Muscle layer of colon (tissue), 2 donors: ENCODE measurements at regions not wholly inside any gene's neighbourhood (a gene's known extent, or its start where the extent isn't known, plus 50 kb on each side); places are given as distances from the start of the nearest gene placed in this dataset.
"Not testable (repeated sequence)": the region's sequence is repeated elsewhere in the genome, so short reads cannot be mapped to it uniquely, and the experiment has no call there.

Source experiments
- H3K27ac ChIP-seq: one replicate; pipeline ENCODE4 v1.7.0; 2013; ENCODE audit warnings: low read depth, mild to moderate bottlenecking, low read length, moderate library complexity
- H3K27me3 ChIP-seq, 2 donors: one replicate each; pipeline ENCODE4 v1.7.0; 2013; ENCODE audit warnings: low read length in 2 of 2, mild to moderate bottlenecking in 2 of 2; ENCODE audit not compliant: insufficient read depth in 2 of 2, control insufficient read depth in 1 of 2
- H3K36me3 ChIP-seq: one replicate; pipeline ENCODE4 v1.7.0; 2013; ENCODE audit warnings: mild to moderate bottlenecking, low read length; ENCODE audit not compliant: insufficient read depth
- H3K4me1 ChIP-seq: one replicate; pipeline ENCODE4 v1.7.0; 2013; ENCODE audit warnings: mild to moderate bottlenecking, low read length; ENCODE audit not compliant: insufficient read depth
- H3K4me3 ChIP-seq, 2 donors: one replicate each; pipeline ENCODE4 v1.7.0; 2013; ENCODE audit warnings: low read length in 2 of 2, low read depth in 1 of 2, mild to moderate bottlenecking in 1 of 2, moderate library complexity in 1 of 2
- H3K9ac ChIP-seq: one replicate; pipeline ENCODE4 v1.7.0; 2013; ENCODE audit warnings: low read length
- H3K9me3 ChIP-seq: one replicate; pipeline ENCODE4 v1.7.0; 2013; ENCODE audit warnings: mild to moderate bottlenecking, low read length
- donor health status: abdominal sarcoma.
- donor health status: Adenocarcinoma of cecum.

DNA sequence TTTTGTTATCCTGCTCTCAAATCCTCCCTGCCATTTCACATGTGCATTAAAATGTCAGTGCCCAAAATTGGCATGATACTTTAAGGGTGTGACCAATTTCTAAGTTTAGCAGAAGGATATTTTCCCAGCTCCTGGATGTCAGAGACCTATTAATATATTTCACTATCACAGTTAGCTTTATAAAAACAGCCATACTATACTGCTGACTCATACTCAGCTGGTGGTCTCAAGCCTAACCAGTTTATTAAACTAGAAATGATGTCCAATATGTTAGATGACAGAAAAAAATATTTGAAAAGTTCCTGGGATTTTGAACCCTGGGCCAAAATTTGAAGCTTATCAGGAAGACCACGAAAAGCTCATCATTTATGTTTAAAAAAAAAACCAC lies 60.9 kb upstream of the ZNF280D start:
- H3K27me3 ChIP-seq, result no peaks in the 10 kb centered on the region

GRCh38 chr15:56792211-56792610 lies 58.9 kb upstream of the ZNF280D start:
- no peak overlapping the region for H3K27ac ChIP-seq

More for the DNA sequence above, 60.9 kb upstream of the ZNF280D start:
- H3K36me3 ChIP-seq, result no peaks in the 10 kb centered on the region
- no peaks in the 10 kb centered on the region for H3K4me1 ChIP-seq
- H3K9ac ChIP-seq, result no peak overlapping the region
- H3K9me3 ChIP-seq, result no peaks in the 10 kb centered on the region
- H3K4me3 ChIP-seq, result no peak overlapping the region
- no peak overlapping the region for H3K27ac ChIP-seq

DNA sequence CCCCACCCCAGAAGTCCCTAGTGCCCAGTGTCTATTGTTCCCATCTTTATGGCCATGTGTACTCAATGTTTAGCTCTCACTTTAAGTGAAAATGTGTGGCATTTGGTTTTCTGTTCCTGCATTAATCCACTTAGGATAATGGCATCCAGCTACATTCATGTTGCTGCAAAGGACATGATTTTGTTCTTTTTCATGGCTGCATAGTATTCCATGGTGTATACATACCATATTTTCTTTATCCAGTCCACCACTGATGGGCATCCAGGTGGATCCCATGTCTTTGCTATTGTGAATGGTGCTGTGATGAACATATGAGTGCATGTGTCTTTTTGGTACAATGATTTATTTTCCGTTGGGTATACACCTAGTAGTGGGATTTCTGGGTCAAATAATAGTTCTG lies 58.2 kb upstream of the ZNF280D start:
- not testable (repeated sequence) for H3K9me3 ChIP-seq, H3K4me3 ChIP-seq, H3K4me1 ChIP-seq, H3K36me3 ChIP-seq, H3K27me3 ChIP-seq, H3K27ac ChIP-seq, H3K9ac ChIP-seq

More at GRCh38 chr15:56792211-56792610, 58.9 kb upstream of the ZNF280D start:
- no peaks in the 10 kb centered on the region for H3K9me3 ChIP-seq
- H3K9ac ChIP-seq, result no peak overlapping the region
- H3K4me3 ChIP-seq, result no peak overlapping the region
- H3K27me3 ChIP-seq, result no peaks in the 10 kb centered on the region
- no peaks in the 10 kb centered on the region for H3K36me3 ChIP-seq
- H3K4me1 ChIP-seq, result no peaks in the 10 kb centered on the region

DNA sequence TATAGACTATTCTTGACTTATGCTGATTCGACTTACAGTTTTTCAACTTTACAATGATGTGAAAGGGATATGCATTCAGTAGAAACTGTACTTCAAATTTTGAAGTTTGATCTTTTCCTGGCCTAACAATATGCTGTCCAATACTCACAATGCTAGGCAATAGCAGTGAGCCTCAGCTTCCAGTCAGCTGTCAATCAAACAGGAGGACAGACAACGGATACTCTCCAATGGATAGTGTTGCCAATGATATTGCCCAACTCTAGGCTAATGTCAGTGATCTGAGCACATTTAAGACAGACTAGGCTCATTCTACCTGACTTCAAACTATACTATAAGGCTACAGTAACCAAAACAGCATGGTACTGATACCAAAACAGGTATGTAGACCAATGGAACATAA lies 55.0 kb upstream of the ZNF280D start:
- H3K36me3 ChIP-seq, result no peaks in the 10 kb centered on the region
- H3K27me3 ChIP-seq, result no peaks in the 10 kb centered on the region
- H3K9me3 ChIP-seq, result no peaks in the 10 kb centered on the region
- no peak overlapping the region for H3K27ac ChIP-seq
- H3K4me1 ChIP-seq, result no peaks in the 10 kb centered on the region
- no peak overlapping the region for H3K4me3 ChIP-seq
- H3K9ac ChIP-seq, result no peak overlapping the region

GRCh38 chr15:56786966-56787365 lies 53.7 kb upstream of the ZNF280D start:
- no peaks in the 10 kb centered on the region for H3K9me3 ChIP-seq

GRCh38 chr15:56783857-56784661 lies 50.8 kb upstream of the ZNF280D start:
- Histone ChIP-seq H3K36me3 (no peaks in the 10 kb centered on the region), H3K4me3 (no peak overlapping the region), H3K27me3 (no peaks in the 10 kb centered on the region)

More at GRCh38 chr15:56786966-56787365, 53.7 kb upstream of the ZNF280D start:
- no peak overlapping the region for H3K27ac ChIP-seq
- no peaks in the 10 kb centered on the region for H3K36me3 ChIP-seq
- no peaks in the 10 kb centered on the region for H3K4me1 ChIP-seq
- H3K27me3 ChIP-seq, result no peaks in the 10 kb centered on the region
- H3K4me3 ChIP-seq, result no peak overlapping the region
- H3K9ac ChIP-seq, result no peak overlapping the region

DNA sequence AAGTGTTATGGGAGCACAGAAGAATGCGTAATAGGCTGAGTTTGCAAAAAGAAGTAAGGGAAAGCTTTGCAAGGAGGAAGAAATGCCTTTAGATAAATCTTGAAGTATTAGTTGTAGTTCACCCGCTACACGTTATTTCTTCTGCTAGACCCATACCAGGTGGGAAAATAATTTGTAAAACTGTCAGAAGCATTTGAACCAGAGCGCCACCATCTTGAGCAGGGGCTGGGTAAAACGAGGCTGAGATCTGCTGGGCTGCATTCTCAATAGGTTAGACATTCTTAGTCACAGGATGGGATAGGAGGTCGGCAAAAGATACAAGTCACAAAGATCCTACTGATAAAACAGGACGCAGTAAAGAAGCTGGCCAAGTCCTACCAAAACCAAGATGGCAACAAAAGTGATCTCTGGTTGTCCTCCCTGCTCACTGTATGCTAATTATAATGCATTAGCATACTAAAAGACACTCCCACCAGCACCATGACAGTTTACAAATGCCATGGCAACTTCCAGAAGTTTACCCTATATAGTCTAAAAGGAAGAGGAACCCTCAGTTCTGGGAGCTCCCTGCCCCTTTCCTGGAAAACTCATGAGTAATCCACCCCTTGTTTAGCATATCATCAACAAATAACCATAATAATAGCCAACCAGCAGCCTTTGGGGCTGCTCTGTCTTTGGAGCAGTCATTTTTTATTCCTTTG lies 50.0 kb upstream of the ZNF280D start:
- no peaks in the 10 kb centered on the region for H3K27me3 ChIP-seq
- H3K4me3 ChIP-seq, result no peak overlapping the region
- no peaks in the 10 kb centered on the region for H3K36me3 ChIP-seq
- H3K9me3 ChIP-seq, result no peaks in the 10 kb centered on the region
- no peaks in the 10 kb centered on the region for H3K4me1 ChIP-seq
- H3K9ac ChIP-seq, result no peak overlapping the region
- no peak overlapping the region for H3K27ac ChIP-seq

More at GRCh38 chr15:56783857-56784661, 50.8 kb upstream of the ZNF280D start:
- no peaks in the 10 kb centered on the region for H3K4me1 ChIP-seq
- H3K9me3 ChIP-seq, result no peaks in the 10 kb centered on the region
- H3K9ac ChIP-seq, result no peak overlapping the region
- no peak overlapping the region for H3K27ac ChIP-seq
